ENCODE measurements at regions not wholly inside any gene's neighbourhood (a gene's known extent, or its start where the extent isn't known, plus 50 kb on each side); places are given as distances from the start of the nearest gene placed in this dataset.

DNA sequence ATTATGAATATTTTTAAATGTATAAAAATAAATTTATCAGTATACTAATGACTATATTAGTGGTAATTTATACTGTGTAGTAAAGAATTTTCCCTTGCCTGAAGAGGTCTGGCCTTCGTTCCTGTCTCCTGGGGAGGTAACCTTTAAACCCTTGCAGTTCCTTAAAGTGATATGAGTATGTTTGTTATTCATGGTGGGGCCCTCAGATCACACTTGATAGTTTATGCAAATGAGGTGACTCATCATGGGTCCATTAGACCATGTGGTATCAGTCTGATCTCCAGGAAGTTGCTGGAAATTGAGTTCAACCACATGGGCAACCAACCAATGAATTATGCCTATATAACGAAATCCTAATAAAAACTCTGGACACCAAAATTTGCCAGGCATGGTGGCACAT, 904.1 kb downstream of the RPA4 start:
- no peaks in the 10 kb centered on the region for H3F3A ChIP-seq (ENCODE audit: insufficient read depth, low read length)
- H3K9ac ChIP-seq (ENCODE audit: low read length) = no peak overlapping the region
- H3K4me3 ChIP-seq (ENCODE audit: low read depth, low read length, poor library complexity, severe bottlenecking) = no peak overlapping the region
- H3K9me3 ChIP-seq (ENCODE audit: low read length) = no peaks in the 10 kb centered on the region
- no peaks in the 10 kb centered on the region for H3K9me2 ChIP-seq (ENCODE audit: low read depth, low read length)
- no peak overlapping the region for H3K27ac ChIP-seq (ENCODE audit: low read depth, low read length, poor library complexity, severe bottlenecking)
- TF ChIP-seq, protein P1, sequence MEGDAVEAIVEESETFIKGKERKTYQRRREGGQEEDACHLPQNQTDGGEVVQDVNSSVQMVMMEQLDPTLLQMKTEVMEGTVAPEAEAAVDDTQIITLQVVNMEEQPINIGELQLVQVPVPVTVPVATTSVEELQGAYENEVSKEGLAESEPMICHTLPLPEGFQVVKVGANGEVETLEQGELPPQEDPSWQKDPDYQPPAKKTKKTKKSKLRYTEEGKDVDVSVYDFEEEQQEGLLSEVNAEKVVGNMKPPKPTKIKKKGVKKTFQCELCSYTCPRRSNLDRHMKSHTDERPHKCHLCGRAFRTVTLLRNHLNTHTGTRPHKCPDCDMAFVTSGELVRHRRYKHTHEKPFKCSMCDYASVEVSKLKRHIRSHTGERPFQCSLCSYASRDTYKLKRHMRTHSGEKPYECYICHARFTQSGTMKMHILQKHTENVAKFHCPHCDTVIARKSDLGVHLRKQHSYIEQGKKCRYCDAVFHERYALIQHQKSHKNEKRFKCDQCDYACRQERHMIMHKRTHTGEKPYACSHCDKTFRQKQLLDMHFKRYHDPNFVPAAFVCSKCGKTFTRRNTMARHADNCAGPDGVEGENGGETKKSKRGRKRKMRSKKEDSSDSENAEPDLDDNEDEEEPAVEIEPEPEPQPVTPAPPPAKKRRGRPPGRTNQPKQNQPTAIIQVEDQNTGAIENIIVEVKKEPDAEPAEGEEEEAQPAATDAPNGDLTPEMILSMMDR (IDR thresholded peaks at IDR 0.05; ENCODE audit: low read length) = no peak
- no peak for TF ChIP-seq EZH2 (IDR thresholded peaks at IDR 0.05; ENCODE audit: borderline replicate concordance, low read length)
- no peak overlapping the region for H2AFZ ChIP-seq (ENCODE audit: low read length)
- no peaks in the 10 kb centered on the region for H3K36me3 ChIP-seq (ENCODE audit: insufficient read depth, low read length)
- no peaks in the 10 kb centered on the region for H4K20me1 ChIP-seq (ENCODE audit: insufficient read depth, low read length)
- no peaks in the 10 kb centered on the region for H3K4me1 ChIP-seq (ENCODE audit: insufficient read depth, low read length, severe bottlenecking)
- no peaks in the 10 kb centered on the region for H3K79me2 ChIP-seq (ENCODE audit: insufficient read depth, low read length)
- no peak overlapping the region for H3K4me2 ChIP-seq (ENCODE audit: low read length)
- no peaks in the 10 kb centered on the region for H3K27me3 ChIP-seq (ENCODE audit: insufficient read depth, low read length)

DNA sequence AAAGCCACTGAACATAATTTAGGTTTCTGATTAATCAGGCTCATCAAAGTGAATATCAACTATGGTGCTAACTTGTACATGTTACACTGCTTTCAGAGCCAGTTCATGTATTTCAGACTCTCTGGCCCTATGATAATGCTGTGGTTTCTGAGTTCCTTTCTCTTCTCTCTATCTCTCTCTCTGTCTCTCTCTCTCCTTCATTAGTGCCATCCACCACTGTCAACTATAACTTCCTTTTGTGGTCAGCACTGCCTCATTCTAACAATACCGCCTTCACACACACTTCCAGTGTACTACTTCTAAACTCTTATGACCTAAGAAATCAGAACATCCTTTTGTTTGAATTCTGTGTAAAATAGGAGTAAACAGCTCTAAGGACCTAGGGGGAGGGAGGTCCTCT, 907.1 kb downstream of the RPA4 start:
- H3K27ac ChIP-seq (ENCODE audit: low read depth, low read length, poor library complexity, severe bottlenecking) = no peak overlapping the region
- H3K9me2 ChIP-seq (ENCODE audit: low read depth, low read length) = no peaks in the 10 kb centered on the region
- H3K9me3 ChIP-seq (ENCODE audit: low read length) = no peaks in the 10 kb centered on the region
- H4K20me1 ChIP-seq (ENCODE audit: insufficient read depth, low read length) = no peaks in the 10 kb centered on the region
- no peaks in the 10 kb centered on the region for H3K79me2 ChIP-seq (ENCODE audit: insufficient read depth, low read length)
- H3F3A ChIP-seq (ENCODE audit: insufficient read depth, low read length) = no peaks in the 10 kb centered on the region
- H3K4me3 ChIP-seq (ENCODE audit: low read depth, low read length, poor library complexity, severe bottlenecking) = no peak overlapping the region
- H3K4me1 ChIP-seq (ENCODE audit: insufficient read depth, low read length, severe bottlenecking) = no peaks in the 10 kb centered on the region
- no peaks in the 10 kb centered on the region for H3K27me3 ChIP-seq (ENCODE audit: insufficient read depth, low read length)
- TF ChIP-seq, protein P1 (IDR thresholded peaks at IDR 0.05; ENCODE audit: low read length) = no peak
- TF ChIP-seq EZH2 (IDR thresholded peaks at IDR 0.05; ENCODE audit: borderline replicate concordance, low read length) = no peak
- no peak overlapping the region for H3K9ac ChIP-seq (ENCODE audit: low read length)
- no peaks in the 10 kb centered on the region for H3K36me3 ChIP-seq (ENCODE audit: insufficient read depth, low read length)
- H2AFZ ChIP-seq (ENCODE audit: low read length) = no peak overlapping the region
- H3K4me2 ChIP-seq (ENCODE audit: low read length) = no peak overlapping the region

DNA sequence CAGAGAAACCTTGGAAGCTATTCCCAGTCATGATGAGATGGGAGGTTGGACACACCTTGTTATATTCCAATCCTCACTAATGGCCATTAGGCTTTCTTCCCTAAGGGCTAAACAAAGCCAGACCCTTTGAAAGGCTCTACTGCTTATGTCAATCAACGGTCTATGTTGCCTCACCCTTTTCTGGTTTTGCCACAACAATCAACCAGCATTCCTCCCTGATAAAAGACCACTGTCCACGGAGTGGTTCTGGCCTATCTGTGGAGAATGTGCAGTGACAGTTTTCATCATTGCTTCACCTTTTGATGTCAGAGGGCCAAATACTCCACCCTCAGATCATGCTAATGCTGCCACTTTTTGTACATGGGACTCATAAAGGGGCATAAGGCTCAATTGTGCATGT, 913.4 kb downstream of the RPA4 start:
- Histone ChIP-seq H3K4me2 (ENCODE audit: low read length) (no peak overlapping the region), H3K79me2 (ENCODE audit: insufficient read depth, low read length) (no peaks in the 10 kb centered on the region), H3F3A (ENCODE audit: insufficient read depth, low read length) (no peaks in the 10 kb centered on the region), H3K9ac (ENCODE audit: low read length) (no peak overlapping the region), H3K27me3 (ENCODE audit: insufficient read depth, low read length) (no peaks in the 10 kb centered on the region), H3K4me3 (ENCODE audit: low read depth, low read length, poor library complexity, severe bottlenecking) (no peak overlapping the region), H2AFZ (ENCODE audit: low read length) (no peak overlapping the region), H3K9me2 (ENCODE audit: low read depth, low read length) (no peaks in the 10 kb centered on the region), H3K27ac (ENCODE audit: low read depth, low read length, poor library complexity, severe bottlenecking) (no peak overlapping the region), H3K36me3 (ENCODE audit: insufficient read depth, low read length) (no peaks in the 10 kb centered on the region), H3K9me3 (ENCODE audit: low read length) (no peaks in the 10 kb centered on the region), H4K20me1 (ENCODE audit: insufficient read depth, low read length) (no peaks in the 10 kb centered on the region), H3K4me1 (ENCODE audit: insufficient read depth, low read length, severe bottlenecking) (no peaks in the 10 kb centered on the region)
- TF ChIP-seq EZH2 (IDR thresholded peaks at IDR 0.05; ENCODE audit: borderline replicate concordance, low read length) = no peak
- TF ChIP-seq, protein P1 (IDR thresholded peaks at IDR 0.05; ENCODE audit: low read length) = no peak
